Eye (tissue), 1 donor: ENCODE measurements at regions not wholly inside any gene's neighbourhood (a gene's known extent, or its start where the extent isn't known, plus 50 kb on each side); places are given as distances from the start of the nearest gene placed in this dataset.

ENCODE experiments used
- DNase-seq: peaks from one replicate; pipeline ENCODE4 v3.0.0-alpha.2; 2015

GRCh38 chr4:116400480-116400879, 684.9 kb downstream of the TRAM1L1 start:
- no peak for DNase-seq

DNA sequence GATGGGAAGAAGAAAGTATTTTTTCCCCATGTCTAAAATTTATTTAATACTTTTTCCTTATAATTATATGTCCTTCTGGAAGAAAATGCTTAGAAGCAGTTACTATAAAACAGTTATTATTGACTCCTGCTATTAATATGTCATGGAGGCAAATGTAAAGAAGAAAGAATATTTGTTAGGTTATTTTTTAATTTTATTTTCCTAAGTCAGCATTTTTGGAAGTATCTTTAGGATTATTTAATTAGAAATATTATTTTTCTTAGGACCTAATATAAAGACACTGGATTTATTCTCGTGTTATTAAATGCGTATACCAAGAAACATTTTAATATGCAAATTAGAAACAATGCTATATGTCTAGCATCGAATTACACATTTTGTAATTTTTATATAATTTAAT, 687.7 kb downstream of the TRAM1L1 start:
- no peak for DNase-seq

DNA sequence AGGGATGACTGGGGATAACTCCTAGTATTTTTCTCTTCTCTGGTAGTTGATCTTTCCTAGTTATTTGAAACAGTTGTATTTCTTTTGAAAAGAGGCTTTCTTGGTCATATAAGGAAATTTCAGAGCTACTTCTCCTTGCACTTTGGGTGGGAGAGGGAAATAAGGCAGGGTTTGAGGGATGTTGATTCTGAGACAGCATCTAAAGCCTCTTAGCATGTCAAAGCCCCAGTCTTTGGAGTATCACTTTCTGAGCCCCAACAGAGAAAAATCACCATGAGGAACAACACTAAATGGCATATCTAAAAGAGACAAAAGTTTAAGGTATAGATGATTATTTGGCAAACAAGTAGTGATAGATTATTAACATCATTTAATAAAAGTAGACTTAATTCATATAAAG, 688.1 kb downstream of the TRAM1L1 start:
- no peak for DNase-seq

- no peak for DNase-seq
Measured at GRCh38 chr4:116395408-116395807, 690.0 kb downstream of the TRAM1L1 start.

DNA sequence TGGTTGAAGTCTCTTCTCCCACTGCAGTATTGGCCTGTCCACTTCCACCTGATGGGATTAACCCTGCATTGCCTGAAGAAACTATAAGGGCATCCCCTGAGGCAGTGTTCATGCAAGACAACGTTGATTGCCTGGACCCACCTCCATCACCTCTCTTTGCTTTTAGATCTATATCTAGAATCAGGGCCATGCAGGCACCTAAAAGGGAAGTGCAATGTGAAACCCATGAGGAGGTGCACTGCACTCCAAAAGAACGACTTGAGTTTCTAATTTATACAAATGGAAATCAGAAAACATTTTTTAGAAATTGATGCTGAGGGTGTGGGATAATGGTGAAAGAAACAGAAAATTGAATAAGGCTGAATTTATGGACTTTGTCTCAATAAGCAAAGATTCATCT, 694.4 kb downstream of the TRAM1L1 start:
- DNase-seq, result no peak

DNA sequence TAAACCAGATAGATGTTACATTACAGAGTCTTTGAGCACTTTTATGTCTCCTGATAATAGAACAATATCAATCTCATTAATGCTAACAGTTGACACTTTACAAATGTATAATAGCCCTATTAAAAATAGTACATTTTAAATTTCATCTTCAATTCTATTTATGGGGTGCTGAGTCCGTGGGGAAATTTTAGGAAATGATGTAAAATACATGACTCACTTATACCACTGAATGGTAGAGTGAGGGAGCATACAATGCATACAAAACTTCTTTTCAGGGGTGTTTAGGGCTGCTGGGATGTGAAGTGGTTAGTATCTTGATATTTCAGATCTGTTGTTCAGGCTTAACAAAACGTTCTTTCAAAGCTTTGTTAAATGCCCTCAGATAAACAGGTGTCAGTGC, 696.2 kb downstream of the TRAM1L1 start:
- no peak for DNase-seq

DNA sequence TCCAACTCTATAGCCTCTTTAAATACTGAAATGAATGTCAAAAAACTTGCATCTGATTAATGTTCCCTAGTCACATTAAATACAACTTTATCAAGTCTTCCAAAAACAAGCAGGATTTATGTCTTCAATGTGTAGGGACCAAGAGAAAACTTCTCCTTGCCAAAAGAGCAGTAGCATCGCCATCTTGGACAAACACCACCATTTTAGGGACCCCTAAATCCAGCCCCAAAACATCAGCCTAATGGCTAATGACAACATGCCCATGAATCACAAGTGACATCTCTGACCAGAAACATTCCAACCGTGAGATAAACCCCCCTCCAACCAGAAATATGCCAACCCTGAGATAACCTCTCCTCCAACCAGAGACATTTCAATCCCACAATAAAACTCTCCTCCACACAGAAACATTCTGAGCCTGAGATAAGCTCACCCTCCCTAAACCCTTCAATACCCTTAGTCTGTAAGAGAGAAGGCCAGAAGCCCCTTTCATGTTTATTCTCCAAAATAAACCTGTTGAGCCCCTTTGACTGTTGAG, 697.4 kb downstream of the TRAM1L1 start:
- no peak for DNase-seq

- DNase-seq, result no peak
Measured at GRCh38 chr4:116386856-116387255, 698.5 kb downstream of the TRAM1L1 start.

DNA sequence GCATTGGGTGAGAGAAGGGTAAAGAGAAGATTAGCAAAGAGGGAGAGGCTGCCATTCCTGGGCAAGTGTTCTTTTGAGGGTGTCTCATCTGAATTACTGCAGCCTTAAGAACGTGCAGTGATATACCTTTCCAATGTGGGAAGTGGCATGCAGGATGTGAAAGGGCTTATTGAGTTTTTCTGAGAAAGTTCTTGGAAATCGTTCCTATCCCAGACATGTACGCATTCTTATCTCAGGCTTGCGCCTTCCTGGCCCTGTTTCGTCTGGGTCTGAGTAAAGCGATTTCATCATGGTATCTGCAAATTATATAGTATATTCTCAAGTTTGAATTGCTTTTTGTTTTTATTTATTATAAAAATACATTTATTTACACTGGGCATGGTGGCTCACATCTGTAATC, 699.8 kb downstream of the TRAM1L1 start:
- DNase-seq, result no peak

GRCh38 chr4:116374815-116375214, 710.6 kb downstream of the TRAM1L1 start:
- no peak for DNase-seq

DNA sequence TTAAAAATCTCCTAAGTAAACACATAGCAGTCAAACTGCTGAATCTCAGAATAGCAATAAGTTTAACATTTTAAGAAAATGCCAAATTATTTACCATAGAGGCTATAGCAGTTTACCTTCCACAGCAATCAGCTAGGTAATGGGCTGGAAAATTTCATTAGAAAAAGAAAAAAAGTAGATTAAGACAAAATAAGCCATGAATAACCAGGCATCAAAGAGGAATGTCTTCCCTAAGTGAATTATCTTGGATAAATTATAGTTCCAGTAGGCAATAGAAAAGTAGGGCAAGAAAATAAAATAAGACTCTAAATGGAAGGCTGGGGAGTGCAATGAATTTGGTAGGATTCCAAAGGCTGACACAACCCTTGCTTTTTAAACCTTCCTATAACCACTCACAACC, 722.8 kb downstream of the TRAM1L1 start:
- no peak for DNase-seq

DNA sequence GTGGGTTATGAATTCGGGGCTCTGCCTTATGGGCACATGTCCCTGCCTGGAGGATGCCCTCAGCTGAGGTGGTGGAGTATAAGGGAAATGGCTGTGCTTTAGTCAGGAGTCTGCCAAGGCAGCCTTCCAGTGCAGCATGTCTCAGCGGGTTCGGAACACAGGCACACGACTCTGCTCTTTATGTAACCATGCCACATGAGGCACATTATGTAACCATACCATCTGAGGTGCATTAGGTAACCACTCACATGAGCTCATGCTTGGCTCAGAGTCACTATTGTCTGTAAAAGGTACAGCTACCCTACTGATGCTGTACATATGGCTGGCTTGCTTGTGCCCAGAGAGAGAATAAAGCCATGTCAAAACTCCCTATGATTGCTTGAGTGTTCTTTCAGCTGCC, 723.6 kb downstream of the TRAM1L1 start:
- no peak for DNase-seq

DNA sequence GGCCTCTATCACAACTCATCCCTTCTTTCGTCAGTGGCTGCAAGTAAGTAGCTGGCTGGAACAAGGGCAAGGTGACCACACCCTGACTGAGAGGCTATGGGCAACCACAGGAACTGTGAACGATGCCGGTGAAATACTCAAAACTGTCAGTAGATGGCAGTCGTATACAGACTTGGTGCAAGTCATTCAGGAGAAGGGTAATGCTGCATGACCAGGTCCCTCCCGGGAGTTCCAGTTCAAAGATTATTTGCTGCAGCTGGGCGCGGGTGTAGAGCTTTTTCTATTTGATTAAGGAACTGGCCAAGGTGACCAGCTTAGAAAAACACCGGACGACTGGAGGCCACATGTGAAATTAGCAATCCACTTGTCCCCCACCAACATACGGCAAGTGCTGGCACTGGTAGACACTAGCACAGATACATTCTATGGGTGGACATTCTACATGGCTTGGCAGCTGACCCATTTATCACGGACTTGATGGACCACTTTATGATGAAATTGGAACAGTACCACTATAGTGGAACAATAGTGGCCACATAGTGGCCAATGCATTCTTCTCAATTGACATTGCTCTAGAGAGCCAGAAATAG, 726.6 kb downstream of the TRAM1L1 start:
- peak; percentile 38 for DNase-seq

- DNase-seq, result peak; percentile 22
Measured at GRCh38 chr4:116357758-116358157, 727.6 kb downstream of the TRAM1L1 start.

DNA sequence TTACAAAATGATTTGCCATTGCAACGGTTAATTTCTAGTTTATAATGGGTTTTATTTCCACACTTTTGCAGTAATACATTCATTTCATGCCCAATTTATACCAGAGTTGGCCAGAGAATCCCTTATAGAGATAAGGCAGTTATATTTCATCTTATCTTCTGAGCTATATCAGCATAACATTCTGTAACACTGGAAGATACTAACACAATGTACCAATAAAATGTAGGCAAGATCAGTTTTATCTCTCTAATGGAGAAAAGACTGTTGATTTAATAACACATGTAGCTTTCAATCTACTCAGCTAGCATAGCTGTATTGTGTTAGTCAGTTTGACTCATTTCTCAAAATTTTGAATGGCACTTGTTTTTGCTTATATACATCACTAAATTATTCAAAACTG, 738.6 kb downstream of the TRAM1L1 start:
- no peak for DNase-seq

DNA sequence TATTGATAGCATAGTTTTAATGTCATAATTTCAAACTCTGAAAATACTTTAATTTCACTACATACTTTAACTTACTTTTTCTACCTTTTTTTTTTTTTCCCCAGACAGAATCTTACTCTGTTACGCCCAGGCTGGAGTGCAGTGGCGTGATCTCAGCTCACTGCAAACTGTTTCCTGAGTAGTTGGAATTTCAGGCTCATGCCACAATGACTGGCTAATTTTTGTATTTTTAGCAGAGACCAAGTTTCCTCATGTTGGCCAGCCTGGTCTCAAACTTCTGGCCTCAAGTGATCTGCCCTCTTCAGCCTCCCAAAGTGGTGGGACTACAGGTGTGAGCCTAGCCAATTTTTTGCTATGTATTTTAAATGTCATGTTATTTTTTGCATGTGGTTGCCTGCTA, 741.6 kb downstream of the TRAM1L1 start:
- DNase-seq, result no peak

DNA sequence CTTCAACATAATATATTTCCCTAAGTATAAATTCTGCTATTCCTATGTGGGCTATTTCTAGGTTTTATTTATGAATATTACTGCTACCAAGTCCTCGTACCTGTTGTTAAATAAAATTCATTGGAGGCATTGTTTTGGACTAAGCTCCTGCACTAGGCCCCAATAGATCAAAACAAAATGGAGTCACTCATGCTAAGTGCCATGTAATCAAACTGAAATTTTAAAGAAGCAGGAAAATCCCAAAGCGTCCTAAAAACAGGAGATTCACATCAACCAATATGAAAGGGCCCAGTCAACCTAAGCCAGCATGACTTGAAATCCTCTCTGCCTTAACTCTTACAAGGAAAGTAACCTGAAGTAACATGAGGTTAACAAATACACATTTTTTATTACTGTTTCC, 743.2 kb downstream of the TRAM1L1 start:
- DNase-seq, result no peak

GRCh38 chr4:116332508-116332907, 752.9 kb downstream of the TRAM1L1 start:
- DNase-seq, result no peak

GRCh38 chr4:116328261-116328860, 757.0 kb downstream of the TRAM1L1 start:
- DNase-seq, result no peak

- DNase-seq, result no peak
Measured at GRCh38 chr4:116323606-116324005, 761.8 kb downstream of the TRAM1L1 start.

DNA sequence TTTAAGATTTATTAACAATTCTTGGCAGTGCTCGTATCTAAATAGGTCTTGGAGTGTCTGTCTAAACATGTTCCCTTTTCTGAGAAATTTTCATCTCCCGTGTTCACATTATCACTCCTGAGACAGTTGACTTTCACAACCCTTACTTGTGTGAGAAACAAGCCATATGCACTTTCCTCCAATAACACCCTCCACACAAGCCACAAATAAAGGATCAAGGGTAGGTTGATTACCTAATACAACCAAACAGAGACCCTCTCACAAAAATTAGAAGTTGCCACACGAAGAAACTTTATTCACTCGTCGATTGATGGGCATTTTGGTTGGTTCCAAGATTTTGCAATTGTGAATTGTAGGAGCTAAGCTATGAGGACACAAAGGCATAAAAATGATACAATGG, 763.9 kb downstream of the TRAM1L1 start:
- DNase-seq, result no peak

- DNase-seq, result no peak
Measured at GRCh38 chr4:116320859-116321258, 764.5 kb downstream of the TRAM1L1 start.

- no peak for DNase-seq
Measured at GRCh38 chr4:116303736-116304188, 781.6 kb downstream of the TRAM1L1 start.

GRCh38 chr4:116302990-116303735, 782.2 kb downstream of the TRAM1L1 start:
- DNase-seq, result no peak
